ENCODE measurements at regions not wholly inside any gene's neighbourhood (a gene's known extent, or its start where the extent isn't known, plus 50 kb on each side); places are given as distances from the start of the nearest gene placed in this dataset.
A peak's percentile ranks its signal among the peaks of the same experiment; 100 is the strongest.

- no peaks in the 10 kb centered on the region for H3F3A ChIP-seq (ENCODE audit: low read length, unreplicated experiment)
- no peaks in the 10 kb centered on the region for H3K4me1 ChIP-seq (ENCODE audit: insufficient read depth, low read length)
- intact Hi-C loops (cut with micrococcal nuclease): no loop called here
- TF ChIP-seq EZH2phosphoT487 (IDR thresholded peaks at IDR 0.05; ENCODE audit: borderline replicate concordance, low read length): no peak
- TF ChIP-seq CTCF (conservative IDR thresholded peaks at IDR 0.05; ENCODE audit: low read depth, low read length): no peak
- no peak for TF ChIP-seq EZH2 (IDR thresholded peaks at IDR 0.05; ENCODE audit: low read length, unreplicated experiment)
- peaks cover 73% of the 10 kb centered on the region for H3K27me3 ChIP-seq (ENCODE audit: low read length)
- H3K9ac ChIP-seq (ENCODE audit: low read length): no peak overlapping the region
- H3K36me3 ChIP-seq (ENCODE audit: low read depth, low read length): no peaks in the 10 kb centered on the region
- no peaks in the 10 kb centered on the region for H4K20me1 ChIP-seq (ENCODE audit: low read length)
- no peaks in the 10 kb centered on the region for H3K9me2 ChIP-seq (replicated peaks; ENCODE audit: low read length)
- no peak overlapping the region for H3K27ac ChIP-seq (ENCODE audit: low read length)
- no peak overlapping the region for H2AFZ ChIP-seq (ENCODE audit: low read length)
- H3K9me3 ChIP-seq (ENCODE audit: low read length): no peaks in the 10 kb centered on the region
- POLR2A ChIA-PET (ENCODE audit: unreplicated experiment): no interaction called here
- no TSS peak for BruUV-seq (replicated peaks)
- CTCF ChIA-PET: interaction anchor here (0.6 kb wide), 1 partner anchor 116 kb away, joined by 3 read pairs; no protein-coding TSS in a partner anchor
- H3K4me3 ChIP-seq (ENCODE audit: low read length): no peak overlapping the region
- no peak overlapping the region for H3K4me2 ChIP-seq (ENCODE audit: low read length)
- ATAC-seq: no peak
- DNase-seq: no peak
- no peaks in the 10 kb centered on the region for H3K79me2 ChIP-seq (ENCODE audit: low read length)
These were observed 106.6 kb upstream of the FAM204A start for GRCh38 chr10:118448744-118449143.

- no peak overlapping the region for H3K9ac ChIP-seq (ENCODE audit: low read length)
- no peaks in the 10 kb centered on the region for H4K20me1 ChIP-seq (ENCODE audit: low read length)
- H3F3A ChIP-seq (ENCODE audit: low read length, unreplicated experiment): no peaks in the 10 kb centered on the region
- no peak overlapping the region for H3K4me2 ChIP-seq (ENCODE audit: low read length)
- DNase-seq (peak; percentile 19), ATAC-seq (no peak)
- no peaks in the 10 kb centered on the region for H3K79me2 ChIP-seq (ENCODE audit: low read length)
- H3K27ac ChIP-seq (ENCODE audit: low read length): no peak overlapping the region
- no peak overlapping the region for H3K4me3 ChIP-seq (ENCODE audit: low read length)
- no peak overlapping the region for H2AFZ ChIP-seq (ENCODE audit: low read length)
- H3K27me3 ChIP-seq (ENCODE audit: low read length): peaks cover 74% of the 10 kb centered on the region
- no peak for TF ChIP-seq EZH2phosphoT487 (IDR thresholded peaks at IDR 0.05; ENCODE audit: borderline replicate concordance, low read length)
- no peak for TF ChIP-seq EZH2 (IDR thresholded peaks at IDR 0.05; ENCODE audit: low read length, unreplicated experiment)
- BruUV-seq (replicated peaks): no TSS peak
- ChIA-PET POLR2A (ENCODE audit: unreplicated experiment) (interaction anchor here (0.7 kb wide), 1 partner anchor 16 kb away, joined by 3 read pairs; no protein-coding TSS in a partner anchor), CTCF (no interaction called here)
- H3K9me3 ChIP-seq (ENCODE audit: low read length): no peaks in the 10 kb centered on the region
- intact Hi-C loops (cut with micrococcal nuclease): no loop called here
- no peaks in the 10 kb centered on the region for H3K4me1 ChIP-seq (ENCODE audit: insufficient read depth, low read length)
- no peaks in the 10 kb centered on the region for H3K36me3 ChIP-seq (ENCODE audit: low read depth, low read length)
- H3K9me2 ChIP-seq (replicated peaks; ENCODE audit: low read length): no peaks in the 10 kb centered on the region
These were observed 105.5 kb upstream of the FAM204A start for GRCh38 chr10:118447478-118448270.

GRCh38 chr10:118445535-118445934 is 103.4 kb upstream of the FAM204A start:
- Histone ChIP-seq H3K4me1 (ENCODE audit: insufficient read depth, low read length) (no peaks in the 10 kb centered on the region), H3K9me2 (replicated peaks; ENCODE audit: low read length) (no peaks in the 10 kb centered on the region), H3K4me3 (ENCODE audit: low read length) (no peak overlapping the region), H3K9ac (ENCODE audit: low read length) (no peak overlapping the region), H3K27me3 (ENCODE audit: low read length) (peaks cover 65% of the 10 kb centered on the region), H3K79me2 (ENCODE audit: low read length) (no peaks in the 10 kb centered on the region), H2AFZ (ENCODE audit: low read length) (no peak overlapping the region), H3F3A (ENCODE audit: low read length, unreplicated experiment) (no peaks in the 10 kb centered on the region), H4K20me1 (ENCODE audit: low read length) (no peaks in the 10 kb centered on the region), H3K4me2 (ENCODE audit: low read length) (no peak overlapping the region), H3K36me3 (ENCODE audit: low read depth, low read length) (no peaks in the 10 kb centered on the region), H3K9me3 (ENCODE audit: low read length) (no peaks in the 10 kb centered on the region), H3K27ac (ENCODE audit: low read length) (no peak overlapping the region)
- DNase-seq: no peak
- no peak for TF ChIP-seq EZH2phosphoT487 (IDR thresholded peaks at IDR 0.05; ENCODE audit: borderline replicate concordance, low read length)
- no peak for TF ChIP-seq EZH2 (IDR thresholded peaks at IDR 0.05; ENCODE audit: low read length, unreplicated experiment)
- no peak for TF ChIP-seq CTCF (conservative IDR thresholded peaks at IDR 0.05; ENCODE audit: low read depth, low read length)
- intact Hi-C loops (cut with micrococcal nuclease): no loop called here
- ChIA-PET POLR2A (ENCODE audit: unreplicated experiment) (no interaction called here), CTCF (no interaction called here)
- no TSS peak for BruUV-seq (replicated peaks)
- ATAC-seq: no peak

All from PC-3 (cell line).